K562 (cell line): ENCODE measurements at regions not wholly inside any gene's neighbourhood (a gene's known extent, or its start where the extent isn't known, plus 50 kb on each side); places are given as distances from the start of the nearest gene placed in this dataset.

ENCODE experiments used
- ATAC-seq: fragments of 200-7000 bp; cut with Tn5 transposase; 3 replicates; pipeline ENCODE4 v1.9.1; 2020; ENCODE audit warnings: moderate library complexity
- BruUV-seq: library from RNA; stranded (reverse); fragments of 400-500 nt; replicated peaks from 2 replicates; lab custom pipeline; 2021; lab: Mats Ljungman, UMichigan
- CTCF ChIA-PET: fragments of 300-600 bp; formaldehyde crosslinking; extraction: SDS; loops from one replicate; lab custom pipeline; 2021; ENCODE audit warnings: low intra/inter-chr PET ratio; lab: Yijun Ruan, JAX
- POLR2A ChIA-PET: fragments of 300-600, 350-650 bp; sonication (Branson Sonifier 250); formaldehyde crosslinking; extraction: SDS; loops from one replicate; lab custom pipeline; 2021; ENCODE audit warnings: antibody characterized with exemption, inconsistent platforms; lab: Yijun Ruan, JAX
- DNase-seq, 4 experiments: peaks; one replicate each; pipeline versions ENCODE4 v3.0.0 to v3.0.0-alpha.2; 2011 to 2018; ENCODE audit warnings: low spot score in 3 of 4, mixed read lengths in 3 of 4; ENCODE audit errors: extremely low read depth in 1 of 4
- FAIRE-seq: peaks from 2 replicates; lab custom pipeline; 2011; peaks lifted over from hg19 to GRCh38; lab: Jason Lieb, UNC
- H2AFZ ChIP-seq: 2 replicates; pipeline ENCODE4 v1.6.0; 2011; ENCODE audit warnings: low read depth, low read length, control low read depth, inconsistent platforms
- H3K27ac ChIP-seq: fragments of 200-600 bp; 3 replicates; pipeline ENCODE4 v1.8.0; 2011; ENCODE audit warnings: low read depth, mild to moderate bottlenecking, control low read depth, inconsistent platforms, low read length, moderate library complexity, mixed read lengths; ENCODE audit errors: extremely low read depth
- H3K27me3 ChIP-seq, 2 experiments: fragments of 300-600 bp in 1 of 2; 2 replicates in 1 of 2; 3 replicates in 1 of 2; pipeline versions ENCODE4 v1.6.0 to v1.8.0; 2011; ENCODE audit warnings: inconsistent platforms in 2 of 2, low read length in 2 of 2, mild to moderate bottlenecking in 1 of 2, mixed read lengths in 1 of 2, moderate library complexity in 1 of 2; ENCODE audit not compliant: control insufficient read depth in 2 of 2, insufficient read depth in 2 of 2
- H3K36me3 ChIP-seq: fragments of 300-600 bp; 3 replicates; pipeline ENCODE4 v1.8.0; 2011; ENCODE audit warnings: mild to moderate bottlenecking, low read length, inconsistent platforms; ENCODE audit not compliant: control insufficient read depth, insufficient read depth
- H3K4me1 ChIP-seq, 2 experiments: fragments of 200-600 bp in 1 of 2; replicated peaks in 1 of 2; 2 replicates in 1 of 2; 3 replicates in 1 of 2; pipeline versions ENCODE4 v1.5.1 to v1.8.0; 2011; ENCODE audit warnings: inconsistent platforms in 2 of 2, low read length in 2 of 2, mild to moderate bottlenecking in 1 of 2, mixed read lengths in 1 of 2, moderate library complexity in 1 of 2; ENCODE audit not compliant: control insufficient read depth in 2 of 2, insufficient read depth in 2 of 2
- H3K4me2 ChIP-seq: 2 replicates; pipeline ENCODE4 v1.6.1; 2011; ENCODE audit warnings: low read length, control low read depth, inconsistent platforms, mixed read lengths; ENCODE audit not compliant: insufficient read depth
- H3K4me3 ChIP-seq: fragments of 200-600 bp; sonication (generic), shearing (Covaris generic); 2 replicates; pipeline ENCODE4 v1.5.1; 2016; ENCODE audit warnings: control low read depth, inconsistent platforms
- H3K79me2 ChIP-seq: fragments of 200-600 bp; 3 replicates; pipeline ENCODE4 v1.8.0; 2011; ENCODE audit warnings: low read length, inconsistent platforms; ENCODE audit not compliant: control insufficient read depth, insufficient read depth
- H3K9ac ChIP-seq, 2 experiments: 2 replicates each; pipeline versions ENCODE4 v1.6.0 to v1.6.1; 2011; ENCODE audit warnings: low read depth in 2 of 2, low read length in 2 of 2, control low read depth in 1 of 2, inconsistent platforms in 1 of 2, mild to moderate bottlenecking in 1 of 2, mixed read lengths in 1 of 2; ENCODE audit not compliant: insufficient read depth in 1 of 2
- H3K9me1 ChIP-seq: one replicate; pipeline ENCODE4 v1.6.0; 2011; ENCODE audit warnings: inconsistent platforms, mild to moderate bottlenecking, low read length, moderate library complexity; ENCODE audit not compliant: control insufficient read depth, insufficient read depth
- H3K9me3 ChIP-seq: replicated peaks from 2 replicates; pipeline ENCODE4 v1.5.1; 2011; ENCODE audit warnings: low read depth, low read length, inconsistent platforms; ENCODE audit not compliant: control insufficient read depth, insufficient read depth
- H4K20me1 ChIP-seq: replicated peaks from 2 replicates; pipeline ENCODE4 v1.6.1; 2011; ENCODE audit warnings: low read length, inconsistent platforms, mixed read lengths; ENCODE audit not compliant: control insufficient read depth, insufficient read depth
- CBFB ChIP-seq: sonication (generic); formaldehyde crosslinking; IDR thresholded peaks from 2 replicates; pipeline ENCODE4 v1.4.0; 2020; ENCODE audit warnings: mild to moderate bottlenecking, missing genetic modification reagents
- DIDO1 ChIP-seq: fragments of 450-650 bp; IDR thresholded peaks from 2 replicates; pipeline ENCODE4 v1.6.1; 2016; ENCODE audit warnings: low read depth, missing biosample characterization, missing genetic modification characterization
- HDAC3 ChIP-seq: fragments of 450-650 bp; IDR thresholded peaks from 2 replicates; pipeline ENCODE4 v1.6.1; 2018; ENCODE audit warnings: borderline replicate concordance, mild to moderate bottlenecking, moderate library complexity; ENCODE audit not compliant: partially characterized antibody
- MAFG ChIP-seq: fragments of 450-650 bp; conservative IDR thresholded peaks from 2 replicates; pipeline ENCODE4 v1.6.1; 2016; ENCODE audit warnings: missing genetic modification characterization, missing compliant biosample characterization
- NUFIP1 ChIP-seq: fragments of 450-650 bp; IDR thresholded peaks from 2 replicates; pipeline ENCODE4 v1.6.1; 2018; ENCODE audit not compliant: partially characterized antibody
- PHTF2 ChIP-seq: fragments of 250-450 bp; sonication (Bioruptor Pico); IDR thresholded peaks from 2 replicates; pipeline ENCODE4 v1.5.0; 2021; ENCODE audit warnings: mild to moderate bottlenecking
- PTBP1 ChIP-seq: fragments of 200-400 bp; formaldehyde crosslinking; IDR thresholded peaks from 2 replicates; pipeline ENCODE4 v1.6.1; 2017; ENCODE audit warnings: low read depth, low read length
- SNRNP70 ChIP-seq: fragments of 200-400 bp; formaldehyde crosslinking; optimal IDR thresholded peaks from 2 replicates; pipeline ENCODE3; 2017; ENCODE audit warnings: low read depth, low read length
- TFAM ChIP-seq: fragments of 250-450 bp; sonication (Bioruptor Pico); conservative IDR thresholded peaks from 2 replicates; pipeline ENCODE4 v1.5.0; 2021; ENCODE audit warnings: mild to moderate bottlenecking, moderate library complexity
- ZNF140 ChIP-seq: fragments of 250-450 bp; sonication (Bioruptor Pico); IDR thresholded peaks from 2 replicates; pipeline ENCODE4 v1.8.0; 2021; ENCODE audit warnings: moderate library complexity, mild to moderate bottlenecking, inconsistent platforms
- WGBS: fragments of 100-300 bp; shearing (Covaris generic); methylation state at CpG from one replicate; pipeline ENCODE4 v1.1.6; 2016; ENCODE audit warnings: low coverage, mixed read lengths; ENCODE audit not compliant: insufficient coverage; ENCODE audit errors: missing lambda C conversion rate; 5-methylcytosine and 5-hydroxymethylcytosine counted together
- in situ Hi-C: fragments of 300-500 bp; cut with MboI; formaldehyde crosslinking; loops from 4 replicates; pipeline ENCODE4 v1.15.0; 2018; ENCODE audit warnings: inconsistent platforms, mixed read lengths
- intact Hi-C: fragments of 100-400 bp; cut with micrococcal nuclease; formaldehyde crosslinking; loops from 2 replicates; pipeline ENCODE4 v1.14.2; 2022
- TF ChIP-seq, protein P1 (sequence below): fragments of 250-450 bp; sonication (Bioruptor Pico); IDR thresholded peaks from 2 replicates; pipeline ENCODE4 v1.5.0; 2021; ENCODE audit warnings: mild to moderate bottlenecking, borderline replicate concordance
- TF ChIP-seq, protein P2 (sequence below): fragments of 250-450 bp; sonication (Bioruptor Pico); IDR thresholded peaks from 2 replicates; pipeline ENCODE4 v1.4.0; 2020; ENCODE audit warnings: mild to moderate bottlenecking, moderate library complexity, borderline replicate concordance
- TF ChIP-seq, protein P3 (sequence below): fragments of 250-450 bp; sonication (Bioruptor Pico); IDR thresholded peaks from 2 replicates; pipeline ENCODE4 v1.9.0; 2021; ENCODE audit warnings: mild to moderate bottlenecking

DNA sequence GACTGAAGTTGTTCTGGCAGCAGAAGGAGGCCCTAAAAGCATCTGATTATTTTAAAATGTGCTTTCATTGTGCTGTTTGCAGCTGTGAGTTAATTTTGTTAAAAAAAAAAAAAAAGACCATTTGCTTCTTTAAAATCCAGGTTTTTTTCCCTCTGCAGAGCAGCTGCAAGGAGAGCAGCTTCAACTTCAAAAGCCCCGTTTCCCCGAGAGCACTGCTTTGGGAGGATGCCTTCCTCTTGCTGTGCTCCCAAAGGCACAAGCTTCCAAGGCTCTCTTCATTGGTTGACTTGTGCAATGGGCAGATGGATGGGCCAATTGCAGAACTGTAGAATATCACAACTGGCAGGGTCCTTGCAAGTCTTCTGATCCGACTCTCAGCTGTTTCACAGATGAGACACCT, 459.2 kb upstream of the PKN2 start:
- no peak for DNase-seq
- FAIRE-seq, result no peak
- Histone ChIP-seq H3K27me3 (no peaks in the 10 kb centered on the region), H3K4me3 (no peak overlapping the region), H3K4me1 (no peaks in the 10 kb centered on the region), H3K27ac (no peak overlapping the region), H3K36me3 (no peaks in the 10 kb centered on the region), H3K9me1 (no peaks in the 10 kb centered on the region), H3K9ac (no peak overlapping the region), H4K20me1 (no peaks in the 10 kb centered on the region), H3K4me2 (no peak overlapping the region), H3K79me2 (no peaks in the 10 kb centered on the region), H3K9me3 (no peaks in the 10 kb centered on the region; the same call in 1 of the 2 replicates), H2AFZ (no peak overlapping the region)
- BruUV-seq, result no TSS peak
- intact Hi-C loops (no loop called here), in situ Hi-C loops (no loop called here)
- no peak for TF ChIP-seq SNRNP70
- TF ChIP-seq, protein P1, sequence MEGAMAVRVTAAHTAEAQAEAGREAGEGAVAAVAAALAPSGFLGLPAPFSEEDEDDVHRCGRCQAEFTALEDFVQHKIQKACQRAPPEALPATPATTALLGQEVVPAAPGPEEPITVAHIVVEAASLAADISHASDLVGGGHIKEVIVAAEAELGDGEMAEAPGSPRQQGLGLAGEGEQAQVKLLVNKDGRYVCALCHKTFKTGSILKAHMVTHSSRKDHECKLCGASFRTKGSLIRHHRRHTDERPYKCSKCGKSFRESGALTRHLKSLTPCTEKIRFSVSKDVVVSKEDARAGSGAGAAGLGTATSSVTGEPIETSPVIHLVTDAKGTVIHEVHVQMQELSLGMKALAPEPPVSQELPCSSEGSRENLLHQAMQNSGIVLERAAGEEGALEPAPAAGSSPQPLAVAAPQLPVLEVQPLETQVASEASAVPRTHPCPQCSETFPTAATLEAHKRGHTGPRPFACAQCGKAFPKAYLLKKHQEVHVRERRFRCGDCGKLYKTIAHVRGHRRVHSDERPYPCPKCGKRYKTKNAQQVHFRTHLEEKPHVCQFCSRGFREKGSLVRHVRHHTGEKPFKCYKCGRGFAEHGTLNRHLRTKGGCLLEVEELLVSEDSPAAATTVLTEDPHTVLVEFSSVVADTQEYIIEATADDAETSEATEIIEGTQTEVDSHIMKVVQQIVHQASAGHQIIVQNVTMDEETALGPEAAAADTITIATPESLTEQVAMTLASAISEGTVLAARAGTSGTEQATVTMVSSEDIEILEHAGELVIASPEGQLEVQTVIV (CRISPR knock-in tag), result no peak
- TF ChIP-seq ZNF140 (CRISPR knock-in tag), result no peak
- TF ChIP-seq, protein P2, sequence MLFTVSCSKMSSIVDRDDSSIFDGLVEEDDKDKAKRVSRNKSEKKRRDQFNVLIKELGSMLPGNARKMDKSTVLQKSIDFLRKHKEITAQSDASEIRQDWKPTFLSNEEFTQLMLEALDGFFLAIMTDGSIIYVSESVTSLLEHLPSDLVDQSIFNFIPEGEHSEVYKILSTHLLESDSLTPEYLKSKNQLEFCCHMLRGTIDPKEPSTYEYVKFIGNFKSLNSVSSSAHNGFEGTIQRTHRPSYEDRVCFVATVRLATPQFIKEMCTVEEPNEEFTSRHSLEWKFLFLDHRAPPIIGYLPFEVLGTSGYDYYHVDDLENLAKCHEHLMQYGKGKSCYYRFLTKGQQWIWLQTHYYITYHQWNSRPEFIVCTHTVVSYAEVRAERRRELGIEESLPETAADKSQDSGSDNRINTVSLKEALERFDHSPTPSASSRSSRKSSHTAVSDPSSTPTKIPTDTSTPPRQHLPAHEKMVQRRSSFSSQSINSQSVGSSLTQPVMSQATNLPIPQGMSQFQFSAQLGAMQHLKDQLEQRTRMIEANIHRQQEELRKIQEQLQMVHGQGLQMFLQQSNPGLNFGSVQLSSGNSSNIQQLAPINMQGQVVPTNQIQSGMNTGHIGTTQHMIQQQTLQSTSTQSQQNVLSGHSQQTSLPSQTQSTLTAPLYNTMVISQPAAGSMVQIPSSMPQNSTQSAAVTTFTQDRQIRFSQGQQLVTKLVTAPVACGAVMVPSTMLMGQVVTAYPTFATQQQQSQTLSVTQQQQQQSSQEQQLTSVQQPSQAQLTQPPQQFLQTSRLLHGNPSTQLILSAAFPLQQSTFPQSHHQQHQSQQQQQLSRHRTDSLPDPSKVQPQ (CRISPR knock-in tag), result no peak
- TF ChIP-seq TFAM (CRISPR knock-in tag), result no peak
- no peak for TF ChIP-seq PHTF2
- no peak for TF ChIP-seq DIDO1 (tag)
- TF ChIP-seq, protein P3, sequence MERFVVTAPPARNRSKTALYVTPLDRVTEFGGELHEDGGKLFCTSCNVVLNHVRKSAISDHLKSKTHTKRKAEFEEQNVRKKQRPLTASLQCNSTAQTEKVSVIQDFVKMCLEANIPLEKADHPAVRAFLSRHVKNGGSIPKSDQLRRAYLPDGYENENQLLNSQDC (CRISPR knock-in tag), result no peak
- TF ChIP-seq HDAC3, result no peak
- TF ChIP-seq CBFB (CRISPR knock-in tag), result no peak
- TF ChIP-seq PTBP1, result no peak
- no peak for TF ChIP-seq MAFG (tag)
- TF ChIP-seq NUFIP1, result no peak
- POLR2A ChIA-PET, result no interaction called here
- WGBS, result 2% methylated on average over 3 of the region's 3 CpGs
- CTCF ChIA-PET, result no interaction called here
- no peak for ATAC-seq
